ENCODE measurements at regions not wholly inside any gene's neighbourhood (a gene's known extent, or its start where the extent isn't known, plus 50 kb on each side); places are given as distances from the start of the nearest gene placed in this dataset.

DNA sequence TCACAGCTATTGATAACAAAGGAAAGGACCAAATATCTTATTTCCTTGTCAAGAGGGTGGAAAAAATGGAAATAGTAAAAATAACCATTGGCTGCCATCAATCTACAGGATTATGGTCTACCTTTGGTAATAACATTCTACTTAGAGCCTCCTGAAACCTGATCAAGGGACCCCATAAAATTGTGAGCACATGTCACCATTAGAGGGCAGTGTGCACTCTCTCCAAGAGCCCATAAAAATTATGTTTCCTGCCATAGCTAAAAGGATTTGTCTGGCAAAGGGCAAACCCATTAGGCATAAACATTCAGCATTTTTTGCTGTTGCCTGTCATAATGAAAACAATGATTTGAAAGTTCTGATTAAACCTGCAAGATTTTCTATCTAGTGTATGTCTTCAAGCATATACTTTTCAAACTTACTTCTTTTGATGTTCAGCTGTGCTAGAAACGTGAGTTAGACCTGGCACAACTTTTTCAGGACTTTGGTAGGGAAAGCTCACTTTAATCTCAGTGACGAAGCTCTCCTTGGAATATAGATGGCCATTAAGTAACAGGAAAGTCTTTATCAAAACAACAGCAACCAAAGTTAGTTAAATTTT is 120.7 kb upstream of the ZFP64 start:
- ChIA-PET POLR2A (no interaction called here), CTCF (interaction anchor here (0.6 to 2.8 kb wide), 17 partner anchors 11 to 1325 kb away, joined by 3 to 26 read pairs (median 5); no protein-coding TSS in a partner anchor)
- Mint-ChIP-seq H3K4me3 (ENCODE audit: unreplicated experiment) (no peak overlapping the region), H3K4me1 (ENCODE audit: low read depth, unreplicated experiment) (no peaks in the 10 kb centered on the region), H3K36me3 (ENCODE audit: insufficient read depth, unreplicated experiment) (no peaks in the 10 kb centered on the region), H3K27ac (ENCODE audit: unreplicated experiment) (no peak overlapping the region), H3K27me3 (ENCODE audit: insufficient read depth, unreplicated experiment) (peaks cover 26% of the 10 kb centered on the region), H3K9me3 (ENCODE audit: unreplicated experiment) (no peaks in the 10 kb centered on the region)
- peak; percentile 63 to 75 for DNase-seq
- H3K27me3 ChIP-seq (replicated peaks; ENCODE audit: control insufficient read depth, insufficient read depth, low read length) = no peaks in the 10 kb centered on the region
- BruUV-seq (replicated peaks) = no TSS peak
- TF ChIP-seq, protein P1, sequence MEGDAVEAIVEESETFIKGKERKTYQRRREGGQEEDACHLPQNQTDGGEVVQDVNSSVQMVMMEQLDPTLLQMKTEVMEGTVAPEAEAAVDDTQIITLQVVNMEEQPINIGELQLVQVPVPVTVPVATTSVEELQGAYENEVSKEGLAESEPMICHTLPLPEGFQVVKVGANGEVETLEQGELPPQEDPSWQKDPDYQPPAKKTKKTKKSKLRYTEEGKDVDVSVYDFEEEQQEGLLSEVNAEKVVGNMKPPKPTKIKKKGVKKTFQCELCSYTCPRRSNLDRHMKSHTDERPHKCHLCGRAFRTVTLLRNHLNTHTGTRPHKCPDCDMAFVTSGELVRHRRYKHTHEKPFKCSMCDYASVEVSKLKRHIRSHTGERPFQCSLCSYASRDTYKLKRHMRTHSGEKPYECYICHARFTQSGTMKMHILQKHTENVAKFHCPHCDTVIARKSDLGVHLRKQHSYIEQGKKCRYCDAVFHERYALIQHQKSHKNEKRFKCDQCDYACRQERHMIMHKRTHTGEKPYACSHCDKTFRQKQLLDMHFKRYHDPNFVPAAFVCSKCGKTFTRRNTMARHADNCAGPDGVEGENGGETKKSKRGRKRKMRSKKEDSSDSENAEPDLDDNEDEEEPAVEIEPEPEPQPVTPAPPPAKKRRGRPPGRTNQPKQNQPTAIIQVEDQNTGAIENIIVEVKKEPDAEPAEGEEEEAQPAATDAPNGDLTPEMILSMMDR (IDR thresholded peaks at IDR 0.05; ENCODE audit: insufficient read depth in 1 of 2, low read depth in 1 of 2, low read length in 1 of 2, severe bottlenecking in 1 of 2, unreplicated experiment in 1 of 2) = peak; percentile 91 to 97
- H3K4me3 ChIP-seq (ENCODE audit: low read depth, low read length) = no peak overlapping the region
- no peaks in the 10 kb centered on the region for H3K36me3 ChIP-seq (ENCODE audit: control insufficient read depth, insufficient read depth, low read length)
- intact Hi-C loops (cut with micrococcal nuclease; ENCODE audit: unreplicated experiment) = loop anchor here (1.0 to 10.0 kb wide), 4 partner anchors 67 to 905 kb away; partner anchors contain the start of gene TSHZ2
- H3K4me1 ChIP-seq = no peaks in the 10 kb centered on the region
- H3K9me3 ChIP-seq = no peaks in the 10 kb centered on the region

- no peaks in the 10 kb centered on the region for H3K9me3 ChIP-seq
- POLR2A ChIA-PET = no interaction called here
- no peaks in the 10 kb centered on the region for H3K4me1 ChIP-seq
- H3K27me3 Mint-ChIP-seq (ENCODE audit: insufficient read depth, unreplicated experiment) = peaks cover 25% of the 10 kb centered on the region
- H3K36me3 ChIP-seq (ENCODE audit: control insufficient read depth, insufficient read depth, low read length) = no peaks in the 10 kb centered on the region
- H3K27me3 ChIP-seq (replicated peaks; ENCODE audit: control insufficient read depth, insufficient read depth, low read length) = no peaks in the 10 kb centered on the region
- no peak overlapping the region for H3K4me3 ChIP-seq (ENCODE audit: low read depth, low read length)
- no TSS peak for BruUV-seq (replicated peaks)
- H3K36me3 Mint-ChIP-seq (ENCODE audit: insufficient read depth, unreplicated experiment) = no peaks in the 10 kb centered on the region
- no peaks in the 10 kb centered on the region for H3K9me3 Mint-ChIP-seq (ENCODE audit: unreplicated experiment)
- intact Hi-C loops (cut with micrococcal nuclease; ENCODE audit: unreplicated experiment) = loop anchor here (10.0 kb wide), 1 partner anchor 663 kb away; the partner anchor contains the start of gene TSHZ2
- no peak overlapping the region for H3K4me3 Mint-ChIP-seq (ENCODE audit: unreplicated experiment)
- H3K27ac Mint-ChIP-seq (ENCODE audit: unreplicated experiment) = no peak overlapping the region
- H3K4me1 Mint-ChIP-seq (ENCODE audit: low read depth, unreplicated experiment) = no peaks in the 10 kb centered on the region
- no peak for DNase-seq
- TF ChIP-seq, protein P1 (IDR thresholded peaks at IDR 0.05; ENCODE audit: insufficient read depth in 1 of 2, low read depth in 1 of 2, low read length in 1 of 2, severe bottlenecking in 1 of 2, unreplicated experiment in 1 of 2) = no peak
- CTCF ChIA-PET = interaction anchor here (0.7 to 2.4 kb wide), 3 partner anchors 13 to 109 kb away, joined by 3 to 9 read pairs (median 5); no protein-coding TSS in a partner anchor
Measured at GRCh38 chr20:52311209-52311794, 119.7 kb upstream of the ZFP64 start.

- intact Hi-C loops (cut with micrococcal nuclease; ENCODE audit: unreplicated experiment) = no loop called here
- H3K4me1 ChIP-seq = no peaks in the 10 kb centered on the region
- Mint-ChIP-seq H3K9me3 (ENCODE audit: unreplicated experiment) (no peaks in the 10 kb centered on the region), H3K4me1 (ENCODE audit: low read depth, unreplicated experiment) (no peaks in the 10 kb centered on the region), H3K27ac (ENCODE audit: unreplicated experiment) (no peak overlapping the region), H3K27me3 (ENCODE audit: insufficient read depth, unreplicated experiment) (peaks cover 25% of the 10 kb centered on the region), H3K4me3 (ENCODE audit: unreplicated experiment) (no peak overlapping the region), H3K36me3 (ENCODE audit: insufficient read depth, unreplicated experiment) (no peaks in the 10 kb centered on the region)
- peaks cover 2% of the 10 kb centered on the region; the same call in 1 of the 2 replicates for H3K27me3 ChIP-seq (replicated peaks; ENCODE audit: control insufficient read depth, insufficient read depth, low read length)
- TF ChIP-seq, protein P1 (IDR thresholded peaks at IDR 0.05; ENCODE audit: insufficient read depth in 1 of 2, low read depth in 1 of 2, low read length in 1 of 2, severe bottlenecking in 1 of 2, unreplicated experiment in 1 of 2) = no peak
- POLR2A ChIA-PET = no interaction called here
- H3K9me3 ChIP-seq = no peaks in the 10 kb centered on the region; the same call in 1 of the 2 replicates
- no TSS peak for BruUV-seq (replicated peaks)
- CTCF ChIA-PET = interaction anchor here (1.1 kb wide), 1 partner anchor 13 kb away, joined by 4 read pairs; no protein-coding TSS in a partner anchor
- DNase-seq = no peak
- H3K4me3 ChIP-seq (ENCODE audit: low read depth, low read length) = no peak overlapping the region
- no peaks in the 10 kb centered on the region for H3K36me3 ChIP-seq (ENCODE audit: control insufficient read depth, insufficient read depth, low read length)
Measured at GRCh38 chr20:52309181-52309580, 117.6 kb upstream of the ZFP64 start.
